Urinary bladder (tissue), 3 donors: ENCODE measurements at regions not wholly inside any gene's neighbourhood (a gene's known extent, or its start where the extent isn't known, plus 50 kb on each side); places are given as distances from the start of the nearest gene placed in this dataset.
"Not testable (repeated sequence)": the region's sequence is repeated elsewhere in the genome, so short reads cannot be mapped to it uniquely, and the experiment has no call there.

Experiments used
- DNase-seq: peaks from one replicate; pipeline ENCODE4 v3.0.0-alpha.2; 2015; ENCODE audit errors: extremely low spot score
- H3K27ac ChIP-seq: one replicate; pipeline ENCODE4 v1.5.1; 2013; ENCODE audit warnings: low read depth, mild to moderate bottlenecking, moderate library complexity
- H3K36me3 ChIP-seq: one replicate; pipeline ENCODE4 v1.6.1; 2013; ENCODE audit warnings: mild to moderate bottlenecking, moderate library complexity; ENCODE audit not compliant: insufficient read depth
- H3K4me1 ChIP-seq: one replicate; pipeline ENCODE4 v1.6.1; 2013; ENCODE audit warnings: mild to moderate bottlenecking, moderate library complexity; ENCODE audit not compliant: insufficient read depth
- H3K4me3 ChIP-seq: one replicate; pipeline ENCODE4 v1.5.1; 2013; ENCODE audit warnings: low read depth, low read length
- WGBS: extraction: QIAGEN DNeasy Blood & Tissue Kit; methylation state at CpG from one replicate; pipeline ENCODE4 v1.1.7; 2013; 5-methylcytosine and 5-hydroxymethylcytosine counted together
- donor health status: healthy with polysubstance abuse.
- donor health status: healthy.

DNA sequence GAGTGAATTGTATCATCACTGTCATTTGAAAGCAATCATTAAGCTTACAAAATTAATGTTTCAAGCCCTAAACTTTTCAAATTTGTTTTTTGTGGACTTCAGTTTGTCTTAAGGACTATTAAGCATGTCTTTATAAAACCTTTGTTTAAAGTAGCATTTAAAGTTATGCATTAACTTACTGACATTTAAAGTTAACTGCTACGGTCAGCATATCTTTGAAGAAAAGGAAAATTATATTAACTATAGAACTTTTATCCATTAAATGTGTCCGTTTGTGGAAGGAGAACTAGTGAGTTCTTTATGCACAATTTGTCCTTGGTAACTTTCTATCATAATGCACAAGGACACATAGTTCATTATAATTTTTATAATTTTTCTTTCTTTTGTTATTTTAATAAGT, 103.4 kb downstream of the FANCF start:
- Histone ChIP-seq H3K36me3 (no peaks in the 10 kb centered on the region), H3K27ac (no peak overlapping the region), H3K4me1 (no peaks in the 10 kb centered on the region), H3K4me3 (no peak overlapping the region)
- DNase-seq: no peak
- 57% methylated on average over 2 of the region's 2 CpGs for WGBS

DNA sequence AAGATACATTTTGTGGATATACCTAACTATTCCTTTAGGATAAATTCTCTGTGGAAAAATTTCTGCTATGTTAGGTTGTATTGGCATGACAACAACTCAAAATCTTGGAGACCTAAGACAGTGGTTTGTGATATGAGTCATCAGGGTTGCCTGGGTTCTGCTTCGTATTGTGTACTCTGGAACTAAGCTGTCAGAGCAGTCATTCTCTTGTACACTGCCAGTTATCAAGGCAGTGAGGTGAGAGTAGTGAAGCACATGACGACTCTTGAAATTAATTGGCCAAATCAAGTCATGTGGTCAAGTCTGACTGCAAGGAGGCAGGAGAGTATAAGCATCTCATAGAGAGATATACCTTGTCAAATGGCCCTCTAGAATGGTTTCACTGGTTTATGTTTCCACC, 104.4 kb downstream of the FANCF start:
- Histone ChIP-seq H3K27ac (no peak overlapping the region), H3K36me3 (no peaks in the 10 kb centered on the region), H3K4me1 (no peaks in the 10 kb centered on the region), H3K4me3 (no peak overlapping the region)
- WGBS: 50% methylated on average over 2 of the region's 2 CpGs
- DNase-seq: no peak

DNA sequence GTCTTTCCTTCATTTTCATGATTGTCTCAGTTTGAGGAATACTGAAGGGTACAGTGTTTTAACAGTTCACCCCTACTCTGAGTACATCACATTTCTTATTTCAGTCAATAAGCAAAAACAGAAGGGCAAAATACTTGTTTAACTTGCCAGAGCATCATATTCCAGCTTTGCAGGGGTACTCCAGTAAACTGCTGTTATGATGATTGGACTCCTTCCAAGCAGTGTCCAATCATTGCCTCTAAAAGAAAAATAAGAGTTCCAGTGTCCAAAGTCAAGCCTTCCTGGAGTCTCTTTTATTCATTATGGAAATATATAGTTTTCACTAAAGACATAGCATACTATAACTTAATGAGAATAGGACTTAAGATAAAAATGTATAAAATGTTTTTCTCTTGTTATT, 105.1 kb downstream of the FANCF start:
- Histone ChIP-seq H3K36me3 (no peaks in the 10 kb centered on the region), H3K4me1 (no peaks in the 10 kb centered on the region), H3K27ac (no peak overlapping the region), H3K4me3 (no peak overlapping the region)
- no peak for DNase-seq

DNA sequence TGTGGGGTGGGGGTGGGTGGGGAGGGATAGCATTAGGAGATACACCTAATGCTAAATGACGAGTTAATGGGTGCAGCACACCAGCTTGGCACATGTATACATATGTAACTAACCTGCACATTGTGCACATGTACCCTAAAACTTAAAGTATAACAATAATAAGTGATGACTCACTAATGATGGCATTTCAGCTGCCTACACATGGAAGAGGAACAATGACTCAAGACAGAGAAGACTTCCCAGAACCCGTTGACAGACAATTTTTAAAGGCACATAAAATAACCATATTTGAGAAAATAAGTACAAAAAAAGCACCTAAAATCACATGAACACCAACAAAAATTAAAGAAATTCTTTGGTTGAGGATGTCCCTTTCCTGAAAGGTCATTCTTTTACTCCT, 107.3 kb downstream of the FANCF start:
- not testable (repeated sequence) for H3K4me1 ChIP-seq, H3K27ac ChIP-seq
- 83% methylated on average over 2 of the region's 2 CpGs for WGBS

DNA sequence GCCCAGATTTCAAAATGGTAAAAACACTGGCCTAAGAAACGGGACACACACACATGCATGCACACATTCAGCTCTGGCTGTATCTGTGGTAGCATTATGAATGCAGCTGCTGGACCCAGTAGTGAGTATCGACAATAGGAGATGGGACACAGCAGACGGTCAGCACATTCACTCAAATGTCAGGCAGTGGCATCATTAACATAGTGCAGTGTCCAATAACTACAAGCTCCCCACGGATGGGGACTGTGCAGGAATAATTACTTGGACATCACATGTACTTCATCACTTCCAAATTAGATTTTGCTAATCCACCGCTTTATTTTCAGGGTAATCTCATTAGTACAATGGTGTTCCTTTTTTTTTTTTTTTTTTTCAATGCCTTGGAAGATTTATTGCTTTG, 109.5 kb downstream of the FANCF start:
- Histone ChIP-seq H3K27ac (no peak overlapping the region), H3K36me3 (no peaks in the 10 kb centered on the region), H3K4me1 (no peaks in the 10 kb centered on the region), H3K4me3 (no peak overlapping the region)
- 79% methylated on average over 5 of the region's 5 CpGs for WGBS
- DNase-seq: no peak

More for the DNA sequence above, 107.3 kb downstream of the FANCF start:
- not testable (repeated sequence) for H3K36me3 ChIP-seq, H3K4me3 ChIP-seq, DNase-seq

DNA sequence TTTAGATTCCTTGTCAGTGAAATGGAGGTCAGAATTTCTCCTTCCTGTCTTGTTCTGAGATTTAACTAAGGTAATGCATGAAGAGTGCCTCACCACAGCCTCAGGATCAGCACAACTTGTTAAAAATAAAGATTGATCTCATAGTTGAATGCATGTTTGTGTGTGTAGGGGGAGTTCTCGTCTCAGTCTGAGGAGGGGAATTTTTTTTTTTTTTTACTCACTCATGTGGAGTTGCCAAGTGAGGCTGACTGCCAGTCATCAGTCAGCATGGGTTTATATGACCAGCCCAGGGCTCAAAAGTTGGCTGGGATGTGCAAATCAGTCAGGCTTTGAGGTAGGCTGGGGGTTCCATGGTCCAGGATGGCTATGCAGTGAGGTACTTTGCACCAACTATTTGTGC, 113.2 kb downstream of the FANCF start:
- no peak overlapping the region for H3K4me3 ChIP-seq
- DNase-seq: no peak
- no peak overlapping the region for H3K27ac ChIP-seq
- H3K4me1 ChIP-seq: no peaks in the 10 kb centered on the region
- no peaks in the 10 kb centered on the region for H3K36me3 ChIP-seq
- 32% methylated on average over 1 of the region's 1 CpG for WGBS

DNA sequence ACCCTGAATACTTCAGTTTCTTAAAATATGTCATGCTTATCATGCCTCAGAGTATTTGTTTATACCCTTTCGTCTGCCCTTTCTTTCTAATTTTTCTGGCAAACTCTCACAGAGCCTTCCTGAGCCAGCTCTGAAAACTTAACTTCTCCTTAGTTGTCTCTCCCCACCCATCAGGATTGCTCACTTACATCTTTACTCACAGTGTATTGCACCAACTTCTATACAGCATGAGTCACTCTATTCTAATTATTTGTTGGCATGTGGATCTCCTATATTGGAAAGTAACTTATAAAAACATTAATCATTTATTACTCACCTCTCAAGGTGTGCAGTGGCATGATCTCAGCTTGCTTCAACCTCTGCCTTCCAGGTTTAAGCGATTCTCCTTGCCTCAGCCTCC, 114.9 kb downstream of the FANCF start:
- DNase-seq: no peak
- H3K36me3 ChIP-seq: no peaks in the 10 kb centered on the region
- no peak overlapping the region for H3K27ac ChIP-seq
- WGBS: 56% methylated on average over 2 of the region's 2 CpGs
- H3K4me3 ChIP-seq: no peak overlapping the region
- no peaks in the 10 kb centered on the region for H3K4me1 ChIP-seq

DNA sequence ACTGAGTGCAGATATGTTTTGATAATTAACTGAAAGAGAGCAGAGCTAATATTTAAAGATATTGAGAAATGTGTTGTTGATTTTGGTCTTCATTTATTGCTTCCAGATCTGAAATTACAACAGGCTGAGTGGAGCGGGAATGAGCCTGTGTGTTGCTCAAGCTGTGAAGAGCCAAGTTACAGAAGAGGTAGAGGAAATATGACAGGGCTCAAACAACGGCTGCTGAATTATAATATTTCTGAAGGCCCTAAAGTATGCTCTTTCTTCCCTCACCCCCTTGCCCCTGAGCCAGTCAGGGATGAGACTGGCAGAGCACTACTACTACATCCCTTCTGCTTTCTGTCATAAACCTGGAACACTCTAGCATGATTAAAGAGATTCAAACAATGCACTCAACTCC, 115.6 kb downstream of the FANCF start:
- 35% methylated on average over 2 of the region's 2 CpGs for WGBS

DNA sequence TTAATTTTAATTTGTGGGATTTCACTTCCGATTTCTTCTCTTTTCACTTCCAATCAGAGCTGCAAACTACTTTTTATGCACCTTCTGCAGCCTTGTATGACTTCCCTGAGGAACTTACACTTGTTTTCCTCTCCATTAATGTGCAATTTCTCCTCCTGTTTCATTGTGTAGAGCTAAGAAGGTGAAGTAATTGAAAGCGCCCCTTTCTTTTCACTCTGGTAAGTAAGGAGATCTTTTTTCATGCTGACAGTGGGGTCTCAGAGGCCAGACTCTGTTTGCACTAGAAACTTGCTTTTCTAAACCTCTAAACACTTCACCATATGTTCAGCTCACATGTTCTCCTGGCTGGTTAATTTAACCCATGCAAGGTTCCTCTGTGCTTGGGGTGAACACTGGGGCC, 117.0 kb downstream of the FANCF start:
- Histone ChIP-seq H3K36me3 (no peaks in the 10 kb centered on the region), H3K4me1 (no peaks in the 10 kb centered on the region), H3K4me3 (no peak overlapping the region), H3K27ac (no peak overlapping the region)
- no peak for DNase-seq
- 76% methylated on average over 2 of the region's 2 CpGs for WGBS

More for the DNA sequence above, 115.6 kb downstream of the FANCF start:
- no peak for DNase-seq
- Histone ChIP-seq H3K4me3 (no peak overlapping the region), H3K27ac (no peak overlapping the region), H3K4me1 (no peaks in the 10 kb centered on the region), H3K36me3 (no peaks in the 10 kb centered on the region)

DNA sequence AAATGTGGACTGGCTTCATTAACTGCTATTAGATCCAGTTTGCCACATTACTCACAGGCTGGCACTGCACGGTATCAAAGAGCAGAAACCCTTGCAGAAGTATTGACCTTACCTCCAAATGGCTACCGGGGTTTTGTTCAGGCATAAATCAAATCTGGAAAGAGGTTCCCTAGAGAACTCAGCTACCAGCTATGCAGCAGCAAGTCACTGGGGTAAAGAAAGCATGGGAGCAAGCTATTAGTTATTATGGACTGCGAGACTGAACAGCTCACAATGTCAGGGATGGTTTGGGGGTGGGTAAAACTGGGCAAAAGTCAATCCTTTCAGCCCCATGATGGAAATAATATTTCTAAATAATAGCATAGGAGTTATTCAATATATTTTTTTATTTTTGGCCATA, 128.1 kb downstream of the FANCF start:
- no peak overlapping the region for H3K4me3 ChIP-seq
- 81% methylated on average over 3 of the region's 3 CpGs for WGBS
- H3K36me3 ChIP-seq: no peaks in the 10 kb centered on the region
- no peak for DNase-seq
- no peaks in the 10 kb centered on the region for H3K4me1 ChIP-seq
- no peak overlapping the region for H3K27ac ChIP-seq

DNA sequence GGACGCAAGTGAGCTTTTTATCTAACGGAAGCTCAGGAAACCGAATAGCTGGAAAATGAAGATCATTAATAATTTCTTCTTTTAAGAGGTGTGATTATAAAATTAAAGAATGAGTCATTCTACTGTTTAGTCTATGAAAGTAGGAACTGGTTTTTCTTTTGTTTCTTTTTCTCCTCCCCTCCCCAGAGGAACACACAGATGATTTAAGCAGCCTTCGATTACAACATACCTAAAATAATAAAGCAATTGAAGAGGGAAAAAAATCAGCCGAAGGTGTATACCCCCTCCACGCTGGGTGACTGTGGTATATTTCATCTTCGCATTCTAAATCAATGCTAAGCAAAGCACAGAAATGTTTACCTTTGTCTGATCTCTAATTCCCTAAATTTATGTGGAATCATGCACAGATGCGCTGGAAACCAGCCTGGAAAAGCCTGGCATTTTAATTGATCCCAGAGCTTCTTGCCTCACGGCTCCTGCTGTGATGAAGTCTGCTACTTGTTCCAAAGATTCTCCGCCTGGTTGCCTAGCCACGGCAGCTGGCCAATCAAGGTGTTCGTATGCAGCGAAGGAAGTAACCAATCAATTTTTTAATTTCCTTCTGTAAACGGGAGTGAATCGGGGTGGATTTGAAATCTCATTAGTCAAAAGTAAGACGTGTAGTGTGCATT, 133.9 kb downstream of the FANCF start:
- H3K36me3 ChIP-seq: no peaks in the 10 kb centered on the region
- 46% methylated on average over 16 of the region's 16 CpGs for WGBS
- no peak for DNase-seq
- no peak overlapping the region for H3K4me3 ChIP-seq
- no peaks in the 10 kb centered on the region for H3K4me1 ChIP-seq
- no peak overlapping the region for H3K27ac ChIP-seq

DNA sequence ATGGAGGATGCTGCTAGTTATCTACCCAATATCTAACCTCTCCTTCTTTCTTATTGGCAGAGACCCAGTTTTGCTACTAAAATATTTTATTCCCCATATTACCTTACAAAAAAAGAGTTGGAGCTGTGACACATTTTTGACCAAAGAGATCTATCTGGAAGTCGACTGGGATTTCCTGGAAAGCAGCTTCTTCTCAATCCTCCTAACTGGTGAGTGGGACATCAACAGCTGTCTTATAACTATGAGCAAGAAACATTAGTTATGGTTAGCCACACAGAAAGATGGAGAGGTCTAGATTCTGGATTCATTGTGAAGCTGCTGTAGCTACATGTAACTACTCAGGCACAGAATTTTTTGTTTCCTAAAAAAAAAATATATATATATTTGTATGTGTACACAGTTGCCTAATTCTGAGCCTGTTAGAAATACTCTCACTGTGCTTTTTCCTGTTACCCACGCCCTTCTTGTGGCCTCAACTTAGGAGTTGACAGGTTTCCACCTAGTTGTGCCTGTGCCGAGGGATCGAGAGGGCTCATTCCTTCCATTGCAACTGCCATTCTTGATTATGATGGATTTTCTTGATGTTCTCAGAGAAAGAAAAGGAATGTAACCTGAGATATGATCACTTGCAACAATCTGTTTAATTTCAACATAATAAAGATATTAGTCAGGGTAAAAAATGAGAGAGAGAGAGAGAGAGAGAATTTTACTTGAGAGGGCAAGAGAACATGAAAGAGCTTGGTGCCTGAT, 142.0 kb downstream of the SLC17A6 start:
- no peak for DNase-seq
- Histone ChIP-seq H3K4me3 (no peak overlapping the region), H3K36me3 (no peaks in the 10 kb centered on the region), H3K27ac (no peak overlapping the region), H3K4me1 (no peaks in the 10 kb centered on the region)
- 73% methylated on average over 4 of the region's 4 CpGs for WGBS

DNA sequence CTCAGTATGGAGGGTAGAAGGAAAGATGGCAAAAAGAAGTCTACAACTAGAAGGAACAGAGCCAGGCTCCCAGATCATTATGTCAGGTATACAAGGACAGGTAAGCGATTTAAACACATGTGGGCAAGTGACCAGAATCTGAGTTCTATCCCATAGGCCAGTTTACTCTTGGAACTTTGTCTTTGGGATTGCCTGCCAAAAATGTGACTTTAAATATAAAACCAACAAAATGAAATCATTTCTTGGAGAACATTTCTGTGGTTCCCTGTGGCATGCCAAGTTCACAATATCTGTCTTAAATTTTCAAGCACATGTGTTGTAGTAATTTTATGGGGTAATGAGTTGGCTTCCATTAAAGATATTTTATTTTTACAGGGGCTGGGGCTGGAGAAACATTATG, 141.0 kb downstream of the SLC17A6 start:
- 39% methylated on average over 1 of the region's 1 CpG for WGBS
- no peaks in the 10 kb centered on the region for H3K36me3 ChIP-seq
- no peaks in the 10 kb centered on the region for H3K4me1 ChIP-seq
- H3K4me3 ChIP-seq: no peak overlapping the region
- DNase-seq: no peak
- no peak overlapping the region for H3K27ac ChIP-seq

DNA sequence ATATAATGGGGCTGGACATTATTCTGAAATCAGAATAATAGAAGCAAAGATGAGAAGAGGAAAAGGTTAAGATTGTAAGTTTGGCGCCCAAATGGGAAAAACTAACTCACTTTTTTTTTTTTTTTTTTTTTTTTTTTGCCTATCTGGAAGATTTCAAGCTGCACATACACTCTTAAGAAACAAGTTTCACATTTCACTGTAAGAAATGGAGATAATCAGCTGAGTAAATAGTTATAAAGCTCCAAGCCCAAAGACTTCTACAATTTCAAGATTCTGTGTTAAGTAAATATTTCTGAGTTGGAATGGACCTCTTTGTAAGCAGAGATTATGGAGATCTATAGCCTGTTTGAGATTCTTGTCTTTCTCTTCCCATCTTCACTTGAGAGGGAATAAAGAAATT, 140.0 kb downstream of the SLC17A6 start:
- Histone ChIP-seq H3K36me3 (no peaks in the 10 kb centered on the region), H3K4me3 (no peak overlapping the region), H3K27ac (no peak overlapping the region), H3K4me1 (no peaks in the 10 kb centered on the region)
- no peak for DNase-seq
- 34% methylated on average over 1 of the region's 1 CpG for WGBS
